ENCODE measurements at regions not wholly inside any gene's neighbourhood (a gene's known extent, or its start where the extent isn't known, plus 50 kb on each side); places are given as distances from the start of the nearest gene placed in this dataset.

- H3K4me3 ChIP-seq (ENCODE audit: low read depth, low read length, poor library complexity, severe bottlenecking), result no peak overlapping the region
- H2AFZ ChIP-seq (ENCODE audit: low read length), result no peak overlapping the region
- no peaks in the 10 kb centered on the region for H3K4me1 ChIP-seq (ENCODE audit: insufficient read depth, low read length, severe bottlenecking)
- H3K27ac ChIP-seq (ENCODE audit: low read depth, low read length, poor library complexity, severe bottlenecking), result no peak overlapping the region
- no peak for TF ChIP-seq CTCF (IDR thresholded peaks at IDR 0.05; ENCODE audit: low read length)
- no peak for TF ChIP-seq EZH2 (IDR thresholded peaks at IDR 0.05; ENCODE audit: borderline replicate concordance, low read length)
- no peaks in the 10 kb centered on the region for H3K9me2 ChIP-seq (ENCODE audit: low read depth, low read length)
- H3K79me2 ChIP-seq (ENCODE audit: insufficient read depth, low read length), result no peaks in the 10 kb centered on the region
- H3K27me3 ChIP-seq (ENCODE audit: insufficient read depth, low read length), result no peaks in the 10 kb centered on the region
- no peaks in the 10 kb centered on the region for H3K36me3 ChIP-seq (ENCODE audit: insufficient read depth, low read length)
- H3K9ac ChIP-seq (ENCODE audit: low read length), result no peak overlapping the region
- no peaks in the 10 kb centered on the region for H3K9me3 ChIP-seq (ENCODE audit: low read length)
- no peaks in the 10 kb centered on the region for H3F3A ChIP-seq (ENCODE audit: insufficient read depth, low read length)
- no peak overlapping the region for H3K4me2 ChIP-seq (ENCODE audit: low read length)
- no peaks in the 10 kb centered on the region for H4K20me1 ChIP-seq (ENCODE audit: insufficient read depth, low read length)
These were observed 245.3 kb downstream of the EPM2A start for GRCh38 chr6:145490068-145490467.

- Histone ChIP-seq H3K9ac (ENCODE audit: low read length) (no peak overlapping the region), H3K4me2 (ENCODE audit: low read length) (no peak overlapping the region), H3K36me3 (ENCODE audit: insufficient read depth, low read length) (no peaks in the 10 kb centered on the region), H3K27me3 (ENCODE audit: insufficient read depth, low read length) (no peaks in the 10 kb centered on the region), H3K9me2 (ENCODE audit: low read depth, low read length) (no peaks in the 10 kb centered on the region), H3F3A (ENCODE audit: insufficient read depth, low read length) (no peaks in the 10 kb centered on the region), H3K4me1 (ENCODE audit: insufficient read depth, low read length, severe bottlenecking) (no peaks in the 10 kb centered on the region), H4K20me1 (ENCODE audit: insufficient read depth, low read length) (no peaks in the 10 kb centered on the region), H3K9me3 (ENCODE audit: low read length) (no peaks in the 10 kb centered on the region), H3K79me2 (ENCODE audit: insufficient read depth, low read length) (no peaks in the 10 kb centered on the region), H3K27ac (ENCODE audit: low read depth, low read length, poor library complexity, severe bottlenecking) (no peak overlapping the region), H2AFZ (ENCODE audit: low read length) (no peak overlapping the region), H3K4me3 (ENCODE audit: low read depth, low read length, poor library complexity, severe bottlenecking) (no peak overlapping the region)
- TF ChIP-seq CTCF (IDR thresholded peaks at IDR 0.05; ENCODE audit: low read length) (no peak), EZH2 (IDR thresholded peaks at IDR 0.05; ENCODE audit: borderline replicate concordance, low read length) (no peak)
These were observed 244.2 kb downstream of the EPM2A start for GRCh38 chr6:145491126-145491525.

GRCh38 chr6:145497006-145497405 lies 238.3 kb downstream of the EPM2A start:
- no peak overlapping the region for H3K4me3 ChIP-seq (ENCODE audit: low read depth, low read length, poor library complexity, severe bottlenecking)
- H3K4me1 ChIP-seq (ENCODE audit: insufficient read depth, low read length, severe bottlenecking), result no peaks in the 10 kb centered on the region
- no peaks in the 10 kb centered on the region for H3K27me3 ChIP-seq (ENCODE audit: insufficient read depth, low read length)
- H3K9me2 ChIP-seq (ENCODE audit: low read depth, low read length), result no peaks in the 10 kb centered on the region
- no peak overlapping the region for H3K4me2 ChIP-seq (ENCODE audit: low read length)
- H3K9me3 ChIP-seq (ENCODE audit: low read length), result no peaks in the 10 kb centered on the region
- no peaks in the 10 kb centered on the region for H3K36me3 ChIP-seq (ENCODE audit: insufficient read depth, low read length)
- H3K9ac ChIP-seq (ENCODE audit: low read length), result no peak overlapping the region
- H2AFZ ChIP-seq (ENCODE audit: low read length), result no peak overlapping the region
- H3F3A ChIP-seq (ENCODE audit: insufficient read depth, low read length), result no peaks in the 10 kb centered on the region
- H3K27ac ChIP-seq (ENCODE audit: low read depth, low read length, poor library complexity, severe bottlenecking), result no peak overlapping the region
- no peaks in the 10 kb centered on the region for H4K20me1 ChIP-seq (ENCODE audit: insufficient read depth, low read length)
- no peaks in the 10 kb centered on the region for H3K79me2 ChIP-seq (ENCODE audit: insufficient read depth, low read length)
- TF ChIP-seq CTCF (IDR thresholded peaks at IDR 0.05; ENCODE audit: low read length) (no peak), EZH2 (IDR thresholded peaks at IDR 0.05; ENCODE audit: borderline replicate concordance, low read length) (no peak)

Measured in OCI-LY1 (cell line).